ENCODE measurements at regions not wholly inside any gene's neighbourhood (a gene's known extent, or its start where the extent isn't known, plus 50 kb on each side); places are given as distances from the start of the nearest gene placed in this dataset.
"Not testable (repeated sequence)": the region's sequence is repeated elsewhere in the genome, so short reads cannot be mapped to it uniquely, and the experiment has no call there.

GRCh38 chr6:132198040-132198439 lies 203.2 kb downstream of the MOXD1 start:
- no peak for DNase-seq

- DNase-seq: no peak
Observed at GRCh38 chr6:132194529-132194928, 206.7 kb downstream of the MOXD1 start.

GRCh38 chr6:132192631-132193030 lies 208.6 kb downstream of the MOXD1 start:
- DNase-seq: no peak

GRCh38 chr6:132190815-132191175 lies 210.5 kb downstream of the MOXD1 start:
- DNase-seq: no peak

GRCh38 chr6:132190097-132190814 lies 211.0 kb downstream of the MOXD1 start:
- DNase-seq: no peak

GRCh38 chr6:132188556-132189264 lies 212.6 kb downstream of the MOXD1 start:
- no peak for DNase-seq

GRCh38 chr6:132187816-132188215 lies 213.5 kb downstream of the MOXD1 start:
- no peak for DNase-seq

- not testable (repeated sequence) for DNase-seq
Observed at GRCh38 chr6:132184966-132185365, 216.3 kb downstream of the MOXD1 start.

GRCh38 chr6:132179955-132180354 lies 221.3 kb downstream of the MOXD1 start:
- no peak for DNase-seq

GRCh38 chr6:132174919-132175318 lies 223.7 kb upstream of the CCN2 start:
- DNase-seq: no peak

- peak; percentile 40 for DNase-seq
Observed at GRCh38 chr6:132168961-132169360, 217.8 kb upstream of the CCN2 start.

- peak; percentile 50 for DNase-seq
Observed at GRCh38 chr6:132167929-132168892, 217.0 kb upstream of the CCN2 start.

- no peak for DNase-seq
Observed at GRCh38 chr6:132166526-132167051, 215.4 kb upstream of the CCN2 start.

GRCh38 chr6:132165677-132166076 lies 214.5 kb upstream of the CCN2 start:
- no peak for DNase-seq

- no peak for DNase-seq
Observed at GRCh38 chr6:132161283-132161682, 210.1 kb upstream of the CCN2 start.

- no peak for DNase-seq
Observed at GRCh38 chr6:132153221-132153898, 202.2 kb upstream of the CCN2 start.

GRCh38 chr6:132147530-132148011 lies 196.4 kb upstream of the CCN2 start:
- no peak for DNase-seq

- DNase-seq: no peak
Observed at GRCh38 chr6:132144456-132144855, 193.3 kb upstream of the CCN2 start.

GRCh38 chr6:132143258-132143657 lies 192.1 kb upstream of the CCN2 start:
- no peak for DNase-seq

GRCh38 chr6:132142768-132143167 lies 191.6 kb upstream of the CCN2 start:
- no peak for DNase-seq

GRCh38 chr6:132142308-132142707 lies 191.1 kb upstream of the CCN2 start:
- DNase-seq: no peak

- no peak for DNase-seq
Observed at GRCh38 chr6:132140189-132140588, 189.0 kb upstream of the CCN2 start.
